ENCODE measurements at regions not wholly inside any gene's neighbourhood (a gene's known extent, or its start where the extent isn't known, plus 50 kb on each side); places are given as distances from the start of the nearest gene placed in this dataset.

DNA sequence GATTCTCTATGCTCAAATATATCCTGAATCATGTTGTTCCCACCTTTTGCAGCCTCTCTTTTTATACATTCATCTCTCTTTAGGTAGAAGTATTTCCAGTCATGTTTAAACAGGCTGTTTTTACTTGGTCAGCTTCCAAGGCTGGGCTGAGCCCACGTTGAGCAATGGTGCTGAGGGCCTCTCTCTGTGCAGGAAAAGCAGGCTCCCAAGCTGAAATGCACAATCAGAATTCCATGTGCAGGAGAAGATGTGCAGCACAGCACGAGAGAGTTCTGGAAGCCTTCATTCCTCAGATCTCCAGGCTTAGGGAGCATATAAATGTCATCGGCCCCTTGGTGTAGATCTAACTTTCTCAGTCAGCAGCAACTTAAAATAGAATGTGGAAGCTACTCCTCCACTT, 588.5 kb downstream of the TNS3 start:
- H3K4me1 ChIP-seq (ENCODE audit: control insufficient read depth, insufficient read depth, low read length), result no peaks in the 10 kb centered on the region
- intact Hi-C loops (cut with micrococcal nuclease) (no loop called here), dilution Hi-C loops (cut with HindIII; ENCODE audit: low sequenced_read_pairs, unreplicated experiment) (no loop called here), in situ Hi-C loops (cut with MboI; ENCODE audit: low sequenced_read_pairs) (no loop called here)
- no peaks in the 10 kb centered on the region for H3K9me3 ChIP-seq (ENCODE audit: control insufficient read depth, insufficient read depth, low read length)
- DNase-seq, result peak; percentile 30
- H2AK9ac ChIP-seq (replicated peaks; ENCODE audit: low read depth, low read length, poor library complexity), result no peak overlapping the region
- POLR2A ChIA-PET (ENCODE audit: unreplicated experiment), result no interaction called here
- CTCF ChIA-PET, result no interaction called here
- no peaks in the 10 kb centered on the region for H3K79me1 ChIP-seq (ENCODE audit: low read depth in 1 of 2, low read length in 2 of 2)
- H3K9me1 ChIP-seq (ENCODE audit: insufficient read depth, low read length), result no peaks in the 10 kb centered on the region
- no peak overlapping the region for H3K4me3 ChIP-seq (ENCODE audit: insufficient read depth, low read depth, low read length)
- WGBS, 2 experiments (ENCODE audit: extremely low coverage in 2 of 2, insufficient read length in 1 of 2), result 60% methylated on average over 1 of the region's 3 CpGs; no CpG with 5 or more reads in 1 of the 2 experiments
- H4K8ac ChIP-seq (ENCODE audit: low read depth in 2 of 2, low read length in 2 of 2), result no peak overlapping the region
- peaks cover 4% of the 10 kb centered on the region; the same call in 1 of the 2 replicates for H3K27me3 ChIP-seq (ENCODE audit: control insufficient read depth, insufficient read depth, low read length)
- ATAC-seq (ENCODE audit: low read depth), result peak; percentile 48
- no peak overlapping the region for H4K91ac ChIP-seq (ENCODE audit: insufficient read depth, low read depth, low read length)
- no peak overlapping the region for H2BK5ac ChIP-seq (ENCODE audit: low read depth, low read length, poor library complexity, severe bottlenecking)
- H3K36me3 ChIP-seq (ENCODE audit: control insufficient read depth, insufficient read depth, low read length), result no peaks in the 10 kb centered on the region
- H3K9ac ChIP-seq (ENCODE audit: low read depth, low read length), result no peak overlapping the region
- H4K20me1 ChIP-seq (ENCODE audit: insufficient read depth, low read length), result no peaks in the 10 kb centered on the region
- no peak overlapping the region for H2BK20ac ChIP-seq (ENCODE audit: low read depth, low read length)
- no peak overlapping the region for H3K18ac ChIP-seq (ENCODE audit: low read depth, low read length)
- H2AK5ac ChIP-seq (ENCODE audit: low read depth, low read length), result no peak overlapping the region
- no peak overlapping the region for H3K4me2 ChIP-seq (ENCODE audit: low read depth, low read length)
- H2BK15ac ChIP-seq (ENCODE audit: low read depth, low read length), result no peak overlapping the region
- no peak overlapping the region for H3K14ac ChIP-seq (replicated peaks; ENCODE audit: low read depth, low read length)
- no peak overlapping the region for H2AFZ ChIP-seq (replicated peaks; ENCODE audit: low read length, poor library complexity)
- H2BK120ac ChIP-seq (ENCODE audit: low read depth, low read length), result no peak overlapping the region
- no TSS peak for BruUV-seq (replicated peaks)
- H3K4ac ChIP-seq (ENCODE audit: low read depth, low read length), result no peak overlapping the region
- no peak overlapping the region for H4K5ac ChIP-seq (ENCODE audit: low read depth, low read length)
- H3K23ac ChIP-seq (ENCODE audit: low read depth, low read length), result no peak overlapping the region
- H3K27ac ChIP-seq (ENCODE audit: insufficient read depth, low read length), result no peak overlapping the region
- no peak overlapping the region for H3K56ac ChIP-seq (ENCODE audit: extremely low read depth, insufficient read depth, low read length)
- no peak for TF ChIP-seq FOS (IDR thresholded peaks at IDR 0.05; ENCODE audit: low read depth, low read length)
- TF ChIP-seq CEBPB (IDR thresholded peaks at IDR 0.05; ENCODE audit: low read depth, low read length), result peak; percentile 27; the same call in 1 of the 2 replicates
- TF ChIP-seq RFX5 (IDR thresholded peaks at IDR 0.05; ENCODE audit: low read depth, low read length), result no peak
- TF ChIP-seq SMC3 (IDR thresholded peaks at IDR 0.05; ENCODE audit: low read depth, low read length), result no peak
- no peak for TF ChIP-seq POLR2A (IDR thresholded peaks at IDR 0.05; ENCODE audit: low read depth, low read length)

All from IMR-90 (cell line).